Calu3 (cell line): ENCODE measurements at regions not wholly inside any gene's neighbourhood (a gene's known extent, or its start where the extent isn't known, plus 50 kb on each side); places are given as distances from the start of the nearest gene placed in this dataset.

Experiments
- BruUV-seq: library from RNA; stranded (reverse); fragments of 400-500 nt; replicated peaks from 2 replicates; lab custom pipeline; 2021; lab: Mats Ljungman, UMichigan
- CTCF ChIA-PET: fragments of 300-600 bp; sonication (Branson Sonifier 250); formaldehyde crosslinking; loops from one replicate; lab custom pipeline; 2022; ENCODE audit warnings: antibody characterized with exemption; lab: Charles Lee
- DNase-seq: peaks from one replicate; pipeline ENCODE4 v3.0.0; 2022
- H3K27ac Mint-ChIP-seq: one replicate; pipeline ENCODE4 v1.8.0; 2022; ENCODE audit warnings: mixed read lengths; ENCODE audit not compliant: unreplicated experiment
- H3K27me3 Mint-ChIP-seq: one replicate; pipeline ENCODE4 v1.8.0; 2022; ENCODE audit warnings: mixed read lengths; ENCODE audit not compliant: unreplicated experiment
- H3K36me3 Mint-ChIP-seq: one replicate; pipeline ENCODE4 v1.8.0; 2022; ENCODE audit warnings: mild to moderate bottlenecking, moderate library complexity, mixed read lengths; ENCODE audit not compliant: insufficient read depth, unreplicated experiment
- H3K4me1 Mint-ChIP-seq: one replicate; pipeline ENCODE4 v1.8.0; 2022; ENCODE audit warnings: mild to moderate bottlenecking, low read depth, mixed read lengths; ENCODE audit not compliant: unreplicated experiment
- H3K4me3 Mint-ChIP-seq: one replicate; pipeline ENCODE4 v1.8.0; 2022; ENCODE audit warnings: mild to moderate bottlenecking, low read depth, moderate library complexity, mixed read lengths; ENCODE audit not compliant: unreplicated experiment
- H3K9me3 Mint-ChIP-seq: one replicate; pipeline ENCODE4 v1.8.0; 2022; ENCODE audit warnings: low read depth, mixed read lengths; ENCODE audit not compliant: unreplicated experiment
- intact Hi-C: fragments of 100-400 bp; cut with micrococcal nuclease; formaldehyde crosslinking; loops from one replicate; pipeline ENCODE4 v1.10.0; 2022; ENCODE audit not compliant: unreplicated experiment
- TF ChIP-seq, protein P1 (sequence below): fragments of 200-600 bp; IDR thresholded peaks from one replicate; pipeline ENCODE4 v1.8.0; 2022; ENCODE audit warnings: antibody characterized with exemption; ENCODE audit not compliant: unreplicated experiment

DNA sequence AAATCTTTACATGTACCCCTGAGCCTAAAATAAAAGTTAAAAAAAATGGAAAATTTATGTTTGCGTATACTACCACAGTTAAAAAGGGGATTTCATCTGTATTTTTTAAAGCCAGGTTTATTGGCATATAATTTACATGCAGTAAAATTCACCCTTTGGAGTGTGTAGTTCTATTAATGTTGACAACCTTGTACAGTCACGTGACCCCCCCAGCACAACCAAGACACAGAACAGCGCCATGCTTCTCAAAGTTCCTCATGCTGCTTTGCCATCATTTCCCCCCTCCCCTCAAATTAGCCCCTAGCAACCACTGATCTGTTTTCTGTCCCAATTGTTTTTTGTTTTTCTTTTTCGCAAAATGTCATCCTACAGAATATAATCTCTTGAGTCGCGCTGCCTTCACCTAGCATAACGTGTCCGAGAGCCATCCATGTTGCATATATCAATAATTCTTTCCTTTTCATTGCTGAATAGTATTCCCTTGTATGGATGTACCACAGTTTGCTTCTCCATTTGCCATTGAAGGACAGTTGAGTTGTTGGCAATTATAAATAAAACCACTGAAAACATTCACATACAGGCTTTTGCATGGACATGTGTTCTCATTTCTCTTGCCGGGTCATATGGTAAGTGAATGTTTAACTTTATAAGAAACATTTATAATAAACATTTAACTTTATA lies 105.3 kb downstream of the LHX2 start:
- intact Hi-C loops = no loop called here
- no peak for DNase-seq
- no peak overlapping the region for H3K4me3 Mint-ChIP-seq
- no TSS peak for BruUV-seq
- peaks cover 54% of the 10 kb centered on the region for H3K27me3 Mint-ChIP-seq
- no peaks in the 10 kb centered on the region for H3K9me3 Mint-ChIP-seq
- CTCF ChIA-PET = no interaction called here
- H3K4me1 Mint-ChIP-seq = no peaks in the 10 kb centered on the region
- TF ChIP-seq, protein P1, sequence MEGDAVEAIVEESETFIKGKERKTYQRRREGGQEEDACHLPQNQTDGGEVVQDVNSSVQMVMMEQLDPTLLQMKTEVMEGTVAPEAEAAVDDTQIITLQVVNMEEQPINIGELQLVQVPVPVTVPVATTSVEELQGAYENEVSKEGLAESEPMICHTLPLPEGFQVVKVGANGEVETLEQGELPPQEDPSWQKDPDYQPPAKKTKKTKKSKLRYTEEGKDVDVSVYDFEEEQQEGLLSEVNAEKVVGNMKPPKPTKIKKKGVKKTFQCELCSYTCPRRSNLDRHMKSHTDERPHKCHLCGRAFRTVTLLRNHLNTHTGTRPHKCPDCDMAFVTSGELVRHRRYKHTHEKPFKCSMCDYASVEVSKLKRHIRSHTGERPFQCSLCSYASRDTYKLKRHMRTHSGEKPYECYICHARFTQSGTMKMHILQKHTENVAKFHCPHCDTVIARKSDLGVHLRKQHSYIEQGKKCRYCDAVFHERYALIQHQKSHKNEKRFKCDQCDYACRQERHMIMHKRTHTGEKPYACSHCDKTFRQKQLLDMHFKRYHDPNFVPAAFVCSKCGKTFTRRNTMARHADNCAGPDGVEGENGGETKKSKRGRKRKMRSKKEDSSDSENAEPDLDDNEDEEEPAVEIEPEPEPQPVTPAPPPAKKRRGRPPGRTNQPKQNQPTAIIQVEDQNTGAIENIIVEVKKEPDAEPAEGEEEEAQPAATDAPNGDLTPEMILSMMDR = no peak
- H3K27ac Mint-ChIP-seq = no peak overlapping the region
- H3K36me3 Mint-ChIP-seq = no peaks in the 10 kb centered on the region

DNA sequence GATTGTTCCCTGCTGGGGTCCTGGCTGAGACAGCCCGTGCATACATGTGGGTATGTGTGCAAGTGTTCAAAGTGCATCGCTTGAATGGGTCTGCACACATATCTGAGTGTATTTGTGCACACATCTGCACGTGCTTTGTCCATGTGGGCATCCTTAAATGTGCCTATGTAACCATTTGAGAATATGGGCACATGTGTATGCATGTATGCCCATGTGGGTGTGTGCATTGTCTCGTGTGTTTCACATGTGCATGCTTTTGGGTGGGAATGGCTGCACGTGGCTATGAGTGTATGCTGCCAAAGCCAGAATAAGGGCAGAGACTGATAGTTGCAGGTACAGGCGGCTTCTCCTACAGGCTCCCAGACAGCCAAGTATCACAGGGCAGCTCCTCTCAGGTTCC lies 107.3 kb downstream of the LHX2 start:
- BruUV-seq = no TSS peak
- no peak overlapping the region for H3K27ac Mint-ChIP-seq
- H3K36me3 Mint-ChIP-seq = no peaks in the 10 kb centered on the region
- intact Hi-C loops = no loop called here
- peaks cover 42% of the 10 kb centered on the region for H3K27me3 Mint-ChIP-seq
- H3K4me1 Mint-ChIP-seq = peaks cover 12% of the 10 kb centered on the region
- TF ChIP-seq, protein P1 = no peak
- no peaks in the 10 kb centered on the region for H3K9me3 Mint-ChIP-seq
- CTCF ChIA-PET = no interaction called here
- DNase-seq = no peak
- H3K4me3 Mint-ChIP-seq = no peak overlapping the region

GRCh38 chr9:124120272-124120671 lies 108.7 kb downstream of the LHX2 start:
- TF ChIP-seq, protein P1 = no peak
- no peak overlapping the region for H3K4me3 Mint-ChIP-seq
- no peak for DNase-seq
- BruUV-seq = no TSS peak
- intact Hi-C loops = loop anchor here (10.0 kb wide), 2 partner anchors 145 to 275 kb away; no protein-coding TSS in a partner anchor
- no peaks in the 10 kb centered on the region for H3K36me3 Mint-ChIP-seq
- H3K4me1 Mint-ChIP-seq = peaks cover 12% of the 10 kb centered on the region
- peaks cover 42% of the 10 kb centered on the region for H3K27me3 Mint-ChIP-seq
- H3K27ac Mint-ChIP-seq = no peak overlapping the region
- H3K9me3 Mint-ChIP-seq = no peaks in the 10 kb centered on the region
- CTCF ChIA-PET = interaction anchor here (0.7 kb wide), 1 partner anchor 81 kb away, joined by 5 read pairs; no protein-coding TSS in a partner anchor

- CTCF ChIA-PET = no interaction called here
- Mint-ChIP-seq H3K9me3 (no peaks in the 10 kb centered on the region), H3K27ac (no peak overlapping the region), H3K36me3 (no peaks in the 10 kb centered on the region), H3K4me3 (no peak overlapping the region), H3K27me3 (peaks cover 32% of the 10 kb centered on the region), H3K4me1 (peaks cover 12% of the 10 kb centered on the region)
- no peak for DNase-seq
- intact Hi-C loops = loop anchor here (10.0 kb wide), 2 partner anchors 143 to 273 kb away; no protein-coding TSS in a partner anchor
- BruUV-seq = no TSS peak
- TF ChIP-seq, protein P1 = no peak
These were observed 110.2 kb downstream of the LHX2 start for GRCh38 chr9:124121725-124122124.
